ENCODE measurements at regions not wholly inside any gene's neighbourhood (a gene's known extent, or its start where the extent isn't known, plus 50 kb on each side); places are given as distances from the start of the nearest gene placed in this dataset.
"Not testable (repeated sequence)": the region's sequence is repeated elsewhere in the genome, so short reads cannot be mapped to it uniquely, and the experiment has no call there.

DNA sequence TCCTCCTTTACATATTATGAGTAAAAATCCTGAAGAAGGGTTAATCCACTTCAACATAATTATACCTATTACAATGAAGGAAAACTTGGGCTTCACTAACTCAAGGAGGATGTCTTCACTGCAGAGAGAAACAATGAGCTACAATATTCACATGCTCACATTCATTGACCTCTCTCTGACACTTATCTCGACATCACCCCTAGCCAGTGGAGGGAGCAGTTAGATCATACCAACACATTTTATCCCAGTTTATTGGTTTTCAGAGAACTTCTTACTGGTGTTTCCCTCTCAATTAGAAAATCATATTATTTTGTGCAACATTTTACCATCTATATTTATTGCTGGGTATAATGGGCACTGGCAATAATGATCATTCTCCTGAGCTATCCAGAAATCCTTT lies 646.5 kb downstream of the TENT5A start:
- peak; percentile 15 for DNase-seq (ENCODE audit: low spot score)

DNA sequence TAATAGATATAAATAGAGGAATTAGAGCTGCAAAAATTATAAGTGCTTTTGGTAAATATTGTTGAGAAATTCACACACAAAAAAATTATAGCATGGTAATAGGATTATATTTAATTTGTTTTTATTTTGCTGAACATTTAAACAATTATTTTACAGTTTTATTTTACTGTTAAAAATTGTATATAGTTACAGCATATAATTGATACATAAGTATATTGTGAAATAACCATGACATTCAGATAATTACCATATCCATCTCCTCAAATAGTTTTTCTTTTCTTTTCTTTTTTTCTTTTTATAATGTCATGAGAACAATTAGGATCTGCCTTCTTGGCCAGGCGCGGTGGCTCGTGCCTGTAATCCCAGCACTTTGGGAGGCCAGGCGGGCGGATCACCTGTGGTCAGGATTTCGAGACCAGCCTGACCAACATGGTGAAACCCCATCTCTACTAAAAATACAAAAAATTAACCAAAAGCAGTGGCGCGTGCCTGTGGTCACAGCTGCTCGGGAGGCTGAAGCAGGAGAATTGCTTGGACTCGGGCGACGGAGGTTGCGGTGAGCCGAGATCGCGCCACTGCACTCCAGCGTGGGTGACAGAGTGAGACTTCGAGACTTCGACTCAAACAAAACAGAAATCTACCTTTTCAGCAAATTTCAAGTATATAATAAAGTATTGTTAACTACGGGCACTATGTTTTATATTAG lies 654.2 kb downstream of the TENT5A start:
- no peak for DNase-seq (ENCODE audit: low spot score)

DNA sequence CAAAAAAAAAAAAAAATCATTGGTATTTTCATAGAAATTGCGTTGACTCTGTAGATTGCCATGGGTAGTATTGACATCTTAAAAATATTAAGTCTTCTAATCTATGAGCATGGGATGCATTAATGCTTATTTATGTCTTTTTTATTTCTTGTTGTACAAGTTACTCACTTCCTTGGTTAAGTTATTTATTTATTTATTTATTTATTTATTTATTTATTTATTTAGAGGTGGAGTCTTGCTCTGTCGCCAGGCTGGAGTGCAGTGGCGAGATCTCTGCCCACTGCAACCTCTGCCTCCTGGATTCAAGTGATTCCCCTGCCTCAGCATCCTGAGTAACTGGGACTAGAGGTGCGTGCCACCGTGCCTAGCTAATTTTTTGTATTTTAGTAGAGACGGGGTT lies 656.0 kb downstream of the TENT5A start:
- not testable (repeated sequence) for DNase-seq (ENCODE audit: low spot score)

DNA sequence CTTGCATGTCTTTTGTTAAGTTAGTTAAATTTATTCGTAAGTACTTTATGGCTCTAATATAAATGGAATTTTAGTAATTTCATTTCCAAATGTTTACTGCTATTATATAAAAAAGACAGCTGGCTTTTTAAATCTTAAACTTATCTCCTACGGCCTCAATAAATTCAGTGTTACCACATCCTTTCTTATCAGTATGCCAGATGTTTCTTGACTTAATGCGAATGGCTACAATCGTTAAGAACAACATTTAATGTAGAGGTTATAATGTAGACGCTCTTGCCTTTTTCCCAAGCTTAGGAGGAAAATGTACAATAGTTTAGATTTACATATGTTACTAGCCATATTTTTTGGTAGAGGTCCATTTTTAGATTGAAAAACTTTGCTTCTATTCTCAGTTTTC lies 659.4 kb downstream of the TENT5A start:
- no peak for DNase-seq (ENCODE audit: low spot score)

DNA sequence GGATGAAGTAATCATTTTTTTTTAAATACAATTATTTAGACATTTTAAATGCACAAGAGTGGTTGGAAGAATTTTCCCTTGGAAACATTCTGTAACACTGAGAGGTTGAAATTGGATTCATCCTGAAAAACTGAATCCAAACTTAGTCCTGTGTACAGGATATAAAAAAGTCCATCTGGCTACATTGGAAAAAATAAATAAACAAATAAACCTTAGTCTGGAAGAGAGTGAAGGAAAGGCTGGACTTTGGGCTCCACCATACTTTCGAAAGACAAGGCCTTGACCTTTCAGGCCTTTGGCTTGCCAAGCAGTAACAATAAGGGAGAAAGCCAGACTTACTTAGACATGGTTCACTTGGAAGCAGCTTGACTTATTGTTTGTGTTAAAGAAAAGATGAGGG lies 664.3 kb downstream of the TENT5A start:
- no peak for DNase-seq (ENCODE audit: low spot score)

DNA sequence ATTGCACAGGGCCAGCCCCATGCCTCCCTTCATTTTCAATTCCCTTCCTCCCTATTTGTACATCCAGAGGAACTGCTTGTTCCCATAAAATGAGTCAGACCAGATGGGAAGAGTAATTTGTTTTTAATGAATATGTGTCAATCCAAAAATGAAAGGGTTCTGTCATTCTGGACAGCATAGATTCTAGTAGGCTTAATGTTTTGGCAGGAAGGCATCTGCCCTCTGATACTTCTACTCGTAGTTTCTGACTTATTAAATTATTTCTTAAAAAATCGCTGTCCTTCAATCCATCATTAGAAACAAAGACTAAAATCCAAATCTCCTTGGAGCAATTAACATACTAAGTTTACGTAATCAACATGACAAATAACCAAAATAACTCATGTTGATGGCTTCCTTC lies 665.5 kb downstream of the TENT5A start:
- no peak for DNase-seq (ENCODE audit: low spot score)

DNA sequence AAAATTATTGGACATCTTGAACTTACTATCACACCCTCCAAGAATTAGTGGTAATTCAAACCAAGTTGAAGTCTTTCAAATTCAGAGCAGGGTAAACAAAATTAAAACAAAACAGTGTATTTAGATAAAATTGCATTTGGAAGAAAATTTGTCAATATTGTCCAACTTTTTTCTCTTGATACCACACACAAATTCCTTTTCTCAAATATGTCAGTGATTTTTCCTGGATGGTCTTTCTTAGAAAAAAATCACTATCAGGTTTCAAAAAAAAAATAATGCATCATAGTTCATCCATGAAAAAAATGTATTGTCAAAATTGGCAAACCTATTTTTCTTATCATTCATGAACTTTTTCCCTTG lies 667.1 kb downstream of the TENT5A start:
- no peak for DNase-seq (ENCODE audit: low spot score)

DNA sequence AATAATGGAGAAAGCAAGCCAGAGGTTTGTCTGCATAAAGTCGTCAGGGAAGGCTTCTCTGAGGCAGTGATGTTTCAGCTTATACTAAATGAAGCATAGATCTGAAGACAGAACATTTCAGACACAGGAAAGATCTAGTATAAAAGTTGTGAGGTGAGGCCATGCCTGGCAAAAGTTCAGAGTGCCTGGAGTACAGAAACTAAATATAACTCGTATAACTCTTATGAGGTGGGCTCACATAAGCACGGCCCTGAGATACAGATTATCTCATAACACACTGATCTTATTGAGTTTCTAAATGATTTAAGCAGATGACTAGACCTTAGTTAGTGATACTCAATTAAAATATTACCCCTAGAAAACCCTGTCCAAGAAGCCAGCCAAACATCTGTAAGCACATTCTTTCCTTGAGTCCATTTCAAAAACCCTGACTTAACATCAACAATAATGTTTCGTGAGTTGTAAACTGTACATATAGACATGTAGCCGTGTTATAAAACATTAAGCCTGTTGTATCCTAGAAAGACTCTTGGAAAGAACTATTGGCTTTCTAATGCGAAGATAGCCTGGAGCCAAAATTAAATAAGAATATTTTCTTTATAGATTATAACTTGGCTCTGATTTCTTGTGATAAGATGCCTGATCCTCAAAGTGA lies 667.6 kb downstream of the TENT5A start:
- no peak for DNase-seq (ENCODE audit: low spot score)

DNA sequence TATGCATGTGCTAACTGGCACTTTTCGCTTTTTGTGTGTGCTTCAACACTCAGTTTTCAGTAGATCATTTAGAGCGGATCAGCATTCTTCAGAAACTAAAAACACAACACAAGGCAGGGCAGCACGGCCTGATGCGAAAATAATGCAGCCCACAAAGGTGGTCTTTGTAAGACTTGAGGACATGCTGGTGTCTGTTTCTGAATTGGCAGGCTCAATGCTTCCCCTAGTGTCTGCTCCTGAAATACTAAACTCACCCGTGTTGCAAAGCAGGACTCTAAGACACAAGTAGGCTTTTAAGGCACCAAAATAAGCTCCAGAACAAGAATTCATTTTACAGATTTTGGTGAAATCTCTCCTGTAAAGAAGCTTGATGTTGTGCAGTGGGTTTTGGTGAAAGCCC lies 676.5 kb downstream of the TENT5A start:
- DNase-seq (ENCODE audit: low spot score), result no peak

DNA sequence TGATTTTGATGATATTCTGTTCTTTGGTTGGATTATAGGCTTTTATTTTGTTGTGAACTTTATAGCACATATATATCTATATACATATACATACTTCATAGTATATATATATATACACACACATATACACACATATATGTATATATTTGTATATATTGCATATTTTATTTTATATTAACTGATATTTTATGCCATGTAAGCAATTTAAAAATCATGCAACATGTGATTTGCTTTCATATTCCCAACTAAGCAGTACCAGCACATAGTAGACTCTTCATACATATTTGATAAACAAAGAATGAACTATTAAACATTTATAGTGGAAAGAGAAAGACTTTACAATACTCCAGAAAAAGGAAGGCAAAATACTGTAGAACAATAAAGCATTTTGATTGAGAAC lies 679.2 kb downstream of the TENT5A start:
- DNase-seq (ENCODE audit: low spot score), result no peak

DNA sequence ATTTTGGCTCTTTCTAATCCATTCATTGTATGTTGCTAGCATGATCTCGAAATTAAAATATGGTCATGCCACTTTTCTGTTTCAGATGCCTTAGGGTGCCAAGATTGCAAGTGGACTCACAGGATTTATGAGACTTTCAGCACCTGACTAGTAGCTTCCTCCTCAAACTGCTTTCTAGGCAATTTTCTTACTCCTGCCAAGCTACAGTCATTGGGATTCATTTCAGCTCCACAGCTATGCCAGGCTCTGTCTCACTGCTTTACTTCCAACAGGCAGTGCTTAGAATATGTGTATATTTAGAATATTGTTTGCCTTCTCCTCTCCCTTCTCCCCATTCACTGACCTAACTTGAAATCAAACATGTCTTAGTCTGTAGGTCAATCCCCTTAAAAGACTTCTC lies 681.4 kb downstream of the TENT5A start:
- no peak for DNase-seq (ENCODE audit: low spot score)

DNA sequence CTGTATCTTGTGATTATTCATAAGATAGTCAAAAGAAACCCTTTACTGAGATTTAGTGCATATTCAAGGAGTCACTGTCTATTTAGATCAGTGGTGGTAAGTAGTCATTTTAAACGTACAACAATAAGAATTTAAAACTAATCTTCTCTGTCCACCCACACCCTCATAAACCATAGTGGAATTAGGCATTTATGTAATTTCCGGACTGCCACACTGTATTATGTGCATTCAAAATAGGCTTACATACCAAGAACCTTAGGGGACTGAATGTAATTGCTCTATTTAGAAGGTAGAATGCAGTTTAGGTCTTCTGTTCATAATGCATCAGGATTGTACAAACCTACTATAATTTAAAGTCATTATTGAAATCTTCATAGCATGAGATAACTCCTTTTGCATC lies 685.4 kb downstream of the TENT5A start:
- no peak for DNase-seq (ENCODE audit: low spot score)

DNA sequence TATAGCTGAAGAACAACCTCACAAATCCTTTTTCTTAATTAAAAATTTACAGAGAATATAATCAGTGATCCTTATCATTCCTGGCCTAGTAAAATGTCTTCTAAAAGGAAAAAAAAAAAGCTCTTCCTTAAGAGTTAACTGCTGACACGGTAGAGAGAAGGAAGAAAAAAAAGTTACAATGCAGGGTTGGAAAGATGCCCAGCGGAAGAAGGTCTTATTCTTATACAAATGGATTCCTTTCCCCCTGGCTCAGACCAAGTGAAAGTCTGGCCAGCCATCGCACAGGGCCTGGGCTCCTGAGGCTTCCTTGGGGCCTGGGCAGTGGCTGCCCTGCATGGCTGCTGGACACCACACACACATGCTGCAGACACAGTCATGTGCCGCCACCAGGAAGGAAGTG lies 688.6 kb downstream of the TENT5A start:
- no peak for DNase-seq (ENCODE audit: low spot score)

DNA sequence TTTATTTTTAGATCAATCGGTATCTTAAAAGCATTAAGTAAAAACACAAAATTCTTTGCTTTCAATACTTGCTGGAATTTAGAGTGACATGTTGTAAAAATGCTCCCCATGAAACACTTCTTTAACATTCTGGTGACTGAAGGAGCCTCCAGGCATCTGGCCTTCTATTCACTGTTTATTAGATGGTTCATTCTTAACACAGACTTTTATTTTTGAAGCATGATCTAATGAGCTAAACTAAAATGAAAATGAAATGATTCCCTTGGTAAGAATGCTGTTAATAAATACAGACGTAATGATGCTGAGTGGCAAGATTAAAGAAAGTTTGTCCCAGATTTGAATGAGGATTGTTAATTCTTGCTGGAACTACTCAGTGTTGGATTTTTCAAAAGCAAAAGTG lies 698.4 kb downstream of the TENT5A start:
- no peak for DNase-seq (ENCODE audit: low spot score)

DNA sequence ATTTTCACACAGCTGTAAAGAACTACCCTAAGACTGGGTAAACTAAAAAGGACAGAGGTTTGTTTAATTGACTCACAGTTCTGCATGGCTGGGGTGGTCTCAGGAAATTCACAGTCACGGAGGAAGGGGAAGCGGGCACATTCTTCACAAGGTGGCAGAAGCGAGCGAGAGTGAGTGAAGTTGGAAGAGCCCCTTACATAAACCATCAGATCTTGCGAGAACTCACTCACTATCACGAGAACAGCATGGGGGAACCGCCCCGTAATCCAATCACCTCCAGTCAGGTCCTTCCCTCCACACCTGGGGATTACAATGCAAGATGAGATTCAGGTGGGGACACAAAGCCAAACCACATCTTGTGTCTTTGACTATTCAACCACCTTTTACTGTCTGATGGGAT lies 700.5 kb downstream of the TENT5A start:
- DNase-seq (ENCODE audit: low spot score), result no peak

DNA sequence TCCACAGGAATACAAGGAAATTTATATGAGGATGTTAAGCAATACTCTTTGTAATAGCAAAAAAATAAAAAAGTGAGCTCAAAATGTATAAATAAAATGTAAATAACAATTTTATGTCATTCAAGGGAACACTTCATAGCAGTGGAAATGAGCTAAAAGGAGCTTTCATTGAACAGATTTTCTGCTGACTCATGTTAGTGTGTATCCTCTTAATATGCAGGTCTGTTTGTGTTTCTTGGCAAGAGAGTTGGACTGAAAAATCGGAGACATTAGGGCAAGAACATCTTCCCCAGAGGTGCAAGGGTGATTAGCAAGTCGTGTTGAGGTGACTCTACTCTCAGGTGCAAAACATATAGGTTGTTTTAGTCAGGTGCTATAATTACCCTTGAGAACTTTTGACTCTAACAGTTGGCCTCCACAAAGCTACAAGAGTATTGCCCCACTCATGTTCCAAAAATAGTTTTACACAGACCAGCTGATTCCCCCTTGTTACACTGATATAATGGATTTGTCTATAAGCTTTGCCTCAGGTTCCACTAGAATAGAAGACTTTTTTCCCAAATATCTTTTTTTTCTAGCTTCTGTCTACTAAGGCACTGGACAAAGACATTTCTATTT lies 702.9 kb downstream of the TENT5A start:
- DNase-seq (ENCODE audit: low spot score), result no peak

DNA sequence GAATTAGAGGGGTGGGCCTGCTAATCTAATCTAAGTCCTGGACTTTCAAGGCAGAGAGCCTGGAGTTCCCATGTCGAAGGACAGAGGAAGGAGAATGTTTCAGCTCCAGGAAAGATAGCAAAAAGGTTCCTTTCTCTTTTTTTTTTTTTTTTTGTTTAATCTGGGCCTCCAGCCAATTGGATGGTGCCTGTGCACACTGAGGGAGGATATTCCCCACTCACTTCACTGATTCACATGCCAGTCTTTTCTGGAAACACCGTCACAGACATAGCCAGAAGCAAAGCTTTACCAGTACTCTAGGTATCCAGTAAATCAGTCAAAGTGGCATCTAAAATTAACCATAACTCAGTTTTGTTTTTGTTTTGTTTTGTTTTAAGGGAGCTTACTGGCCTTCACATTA lies 721.1 kb downstream of the TENT5A start:
- no peak for DNase-seq (ENCODE audit: low spot score)

DNA sequence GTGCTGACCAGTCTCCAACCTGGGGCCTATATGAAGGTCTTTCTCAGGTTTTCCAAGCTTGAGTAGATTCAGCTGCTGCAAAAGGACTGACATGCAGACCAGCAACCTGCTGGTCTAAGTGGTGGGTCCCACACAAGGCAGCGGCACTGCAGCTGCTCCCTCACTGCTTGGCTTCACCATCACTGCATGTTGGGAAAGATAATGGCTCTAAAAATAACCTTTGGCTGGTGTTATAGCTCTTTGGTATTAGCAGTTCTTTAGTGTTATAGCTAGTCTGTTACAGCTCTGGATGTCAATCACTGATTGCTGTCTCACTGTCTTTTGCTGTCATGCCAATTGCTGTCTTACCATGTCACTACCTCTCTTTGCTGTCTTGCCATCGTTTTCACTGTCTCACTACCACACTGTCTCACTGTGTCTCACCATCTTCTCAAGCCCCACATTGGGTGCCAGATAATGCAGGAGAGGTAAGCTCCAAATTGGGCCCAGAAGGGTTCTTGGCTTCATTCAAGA lies 726.4 kb downstream of the TENT5A start:
- no peak for DNase-seq (ENCODE audit: low spot score)

DNA sequence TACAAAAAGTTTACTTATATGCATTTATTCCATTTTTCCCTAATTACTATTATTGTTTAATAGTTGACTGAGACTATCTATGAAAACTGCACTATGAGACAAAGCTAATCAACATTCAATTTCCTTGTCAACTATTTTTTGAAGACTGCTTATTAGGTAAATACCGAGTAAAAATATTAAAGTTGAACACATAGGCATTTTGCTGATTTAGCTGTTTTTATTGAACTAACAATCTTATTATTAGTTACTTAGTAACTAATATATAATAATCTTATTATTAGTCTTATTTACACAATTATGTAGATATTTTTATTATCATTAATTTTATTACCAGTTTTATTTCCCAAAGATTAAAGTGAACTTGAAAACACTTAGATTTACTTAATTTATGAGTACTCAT lies 728.8 kb downstream of the TENT5A start:
- no peak for DNase-seq (ENCODE audit: low spot score)

DNA sequence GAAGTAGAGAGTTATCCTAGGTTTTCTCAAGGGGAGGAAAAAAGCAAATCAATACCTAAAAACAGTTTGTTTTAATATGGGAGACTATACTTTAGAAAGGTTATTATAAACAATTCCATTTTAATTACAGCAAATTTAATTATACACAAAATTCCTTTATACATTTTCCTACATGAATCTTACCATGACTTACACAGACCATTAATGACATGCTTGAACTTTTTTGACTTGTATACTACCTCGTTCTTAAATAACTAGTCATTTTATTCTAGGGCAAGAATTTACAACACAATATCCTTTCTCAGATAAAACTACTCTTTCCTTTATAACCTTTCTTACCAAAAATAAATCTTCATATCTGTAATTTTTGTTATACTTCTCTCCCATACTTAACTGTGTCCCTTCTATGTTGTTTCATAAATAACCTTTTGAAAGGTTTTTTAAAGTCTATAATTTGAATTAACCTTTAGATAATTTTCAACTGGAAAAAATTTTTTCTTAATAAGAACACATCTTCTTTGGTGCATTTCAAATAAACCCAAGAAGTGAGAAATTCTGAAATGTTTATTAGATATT lies 729.4 kb downstream of the TENT5A start:
- no peak for DNase-seq (ENCODE audit: low spot score)

DNA sequence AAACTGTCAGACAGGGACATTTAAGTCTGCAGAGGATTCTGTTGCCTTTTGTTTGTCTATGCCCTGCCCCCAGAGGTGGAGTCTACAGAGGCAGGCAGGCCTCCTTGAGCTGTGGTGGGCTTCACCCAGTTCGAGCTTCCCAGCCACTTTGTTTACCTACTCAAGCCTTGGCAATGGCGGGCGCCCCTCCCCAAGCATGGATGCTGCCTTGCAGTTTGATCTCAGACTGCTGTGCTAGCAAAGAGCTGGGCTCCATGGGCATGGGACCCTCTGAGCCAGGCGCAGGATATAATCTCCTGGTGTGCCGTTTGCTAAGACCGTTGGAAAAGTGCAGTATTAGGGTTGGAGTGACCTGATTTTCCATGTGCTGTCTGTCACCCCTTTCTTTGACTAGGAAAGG lies 734.9 kb downstream of the TENT5A start:
- not testable (repeated sequence) for DNase-seq (ENCODE audit: low spot score)

DNA sequence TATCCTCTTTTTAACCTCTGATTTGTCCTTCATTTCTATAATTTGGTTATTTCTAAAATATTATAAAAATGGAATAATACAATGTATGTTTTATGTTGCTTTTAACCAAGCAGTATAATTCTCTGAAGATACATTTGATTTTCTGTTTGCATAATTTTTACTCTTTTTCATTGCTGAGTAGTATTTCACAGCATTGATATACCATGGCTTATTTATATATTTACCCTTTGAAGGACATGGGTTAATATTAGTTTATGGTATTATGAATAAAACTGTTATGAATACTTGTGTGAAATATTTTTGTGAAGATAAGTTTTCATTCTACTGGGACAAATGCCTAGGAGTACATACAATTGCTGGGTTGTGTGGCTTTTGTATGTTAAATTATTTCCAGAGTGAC lies 748.6 kb downstream of the TENT5A start:
- no peak for DNase-seq (ENCODE audit: low spot score)

DNA sequence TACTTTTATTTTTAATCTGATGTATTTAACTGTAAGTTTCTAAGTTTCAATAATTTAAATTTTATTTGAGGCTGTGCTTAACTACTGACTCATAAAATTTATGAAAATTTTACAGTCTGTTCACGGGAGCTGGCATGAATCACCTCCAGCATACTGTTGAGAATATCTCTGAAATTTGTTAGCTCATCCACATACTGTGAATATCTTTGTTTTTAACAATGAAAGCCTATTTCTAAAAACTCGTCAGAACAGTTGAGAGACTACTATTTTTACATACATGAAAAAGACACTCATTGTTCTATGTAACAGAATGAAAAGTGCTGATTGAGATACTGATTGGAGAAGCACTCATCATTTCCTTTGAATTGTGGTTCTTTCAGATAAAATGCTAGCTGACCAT lies 749.3 kb downstream of the TENT5A start:
- DNase-seq (ENCODE audit: low spot score), result peak; percentile 59
